Epithelial cell of proximal tubule (primary cell): ENCODE measurements at regions not wholly inside any gene's neighbourhood (a gene's known extent, or its start where the extent isn't known, plus 50 kb on each side); places are given as distances from the start of the nearest gene placed in this dataset.

Experiments used
- DNase-seq: peaks from one replicate; pipeline ENCODE4 v3.0.0-alpha.2; 2011; ENCODE audit warnings: low read depth
- H3K4me3 ChIP-seq: 2 replicates; pipeline ENCODE4 v1.5.1; 2011; ENCODE audit warnings: low read depth, mild to moderate bottlenecking, low read length
- CTCF ChIP-seq: conservative IDR thresholded peaks from 2 replicates; pipeline ENCODE4 v1.5.1; 2012; ENCODE audit warnings: low read depth, mild to moderate bottlenecking, low read length

GRCh38 chr16:73157861-73158260, 109.9 kb upstream of the ZFHX3 start:
- DNase-seq: no peak
- no peak for TF ChIP-seq CTCF
- H3K4me3 ChIP-seq: no peak overlapping the region

GRCh38 chr16:73154063-73154870, 106.3 kb upstream of the ZFHX3 start:
- no peak overlapping the region for H3K4me3 ChIP-seq
- no peak for DNase-seq
- no peak for TF ChIP-seq CTCF

- H3K4me3 ChIP-seq: no peak overlapping the region
- no peak for DNase-seq
- no peak for TF ChIP-seq CTCF
These were observed 104.6 kb upstream of the ZFHX3 start for GRCh38 chr16:73152386-73153125.

GRCh38 chr16:73151941-73152340, 104.0 kb upstream of the ZFHX3 start:
- no peak for DNase-seq
- TF ChIP-seq CTCF: no peak
- H3K4me3 ChIP-seq: no peak overlapping the region

- no peak for DNase-seq
- no peak overlapping the region for H3K4me3 ChIP-seq
- TF ChIP-seq CTCF: no peak
These were observed 103.3 kb upstream of the ZFHX3 start for GRCh38 chr16:73151225-73151624.

GRCh38 chr16:73150786-73151185, 102.9 kb upstream of the ZFHX3 start:
- DNase-seq: no peak
- H3K4me3 ChIP-seq: no peak overlapping the region
- TF ChIP-seq CTCF: no peak
